NCI-H146 treated with DMSO at 0.1 percent for 48 hours (cell line): ENCODE measurements at regions not wholly inside any gene's neighbourhood (a gene's known extent, or its start where the extent isn't known, plus 50 kb on each side); places are given as distances from the start of the nearest gene placed in this dataset.
A peak's percentile ranks its signal among the peaks of the same experiment; 100 is the strongest.
"Not testable (repeated sequence)": the region's sequence is repeated elsewhere in the genome, so short reads cannot be mapped to it uniquely, and the experiment has no call there.

Experiments
- DNase-seq: peaks from one replicate; lab custom pipeline; 2025; ENCODE audit not compliant: unreplicated experiment; lab: John Stamatoyannopoulos, UW

- DNase-seq: no peak
Observed at GRCh38 chr3:135393159-135393558, 572.4 kb upstream of the PPP2R3A start.

- DNase-seq: no peak
Observed at GRCh38 chr3:135393898-135394525, 571.5 kb upstream of the PPP2R3A start.

GRCh38 chr3:135412475-135412874 is 553.1 kb upstream of the PPP2R3A start:
- peak; percentile 63 for DNase-seq

GRCh38 chr3:135416182-135416581 is 549.3 kb upstream of the PPP2R3A start:
- no peak for DNase-seq

GRCh38 chr3:135419155-135419554 is 546.4 kb upstream of the PPP2R3A start:
- no peak for DNase-seq

GRCh38 chr3:135426508-135426907 is 539.0 kb upstream of the PPP2R3A start:
- DNase-seq: no peak

GRCh38 chr3:135432402-135432801 is 533.1 kb upstream of the PPP2R3A start:
- DNase-seq: no peak

- not testable (repeated sequence) for DNase-seq
Observed at GRCh38 chr3:135438889-135439597, 526.5 kb upstream of the PPP2R3A start.

GRCh38 chr3:135439632-135440031 is 525.9 kb upstream of the PPP2R3A start:
- DNase-seq: not testable (repeated sequence)

- no peak for DNase-seq
Observed at GRCh38 chr3:135440233-135440632, 525.3 kb upstream of the PPP2R3A start.

- DNase-seq: no peak
Observed at GRCh38 chr3:135440746-135441145, 524.8 kb upstream of the PPP2R3A start.

- DNase-seq: no peak
Observed at GRCh38 chr3:135444058-135444457, 521.5 kb upstream of the PPP2R3A start.

GRCh38 chr3:135447483-135447882 is 518.0 kb upstream of the PPP2R3A start:
- DNase-seq: no peak

- no peak for DNase-seq
Observed at GRCh38 chr3:135448520-135448919, 517.0 kb upstream of the PPP2R3A start.

- DNase-seq: no peak
Observed at GRCh38 chr3:135449046-135449445, 516.5 kb upstream of the PPP2R3A start.

- no peak for DNase-seq
Observed at GRCh38 chr3:135451037-135451785, 514.3 kb upstream of the PPP2R3A start.

GRCh38 chr3:135452881-135453280 is 512.6 kb upstream of the PPP2R3A start:
- no peak for DNase-seq

- no peak for DNase-seq
Observed at GRCh38 chr3:135453326-135453725, 512.2 kb upstream of the PPP2R3A start.

- DNase-seq: no peak
Observed at GRCh38 chr3:135454890-135455289, 510.6 kb upstream of the PPP2R3A start.

GRCh38 chr3:135456108-135456790 is 509.3 kb upstream of the PPP2R3A start:
- DNase-seq: peak; percentile 85

- no peak for DNase-seq
Observed at GRCh38 chr3:135458541-135459322, 506.8 kb upstream of the PPP2R3A start.
